ENCODE measurements at regions not wholly inside any gene's neighbourhood (a gene's known extent, or its start where the extent isn't known, plus 50 kb on each side); places are given as distances from the start of the nearest gene placed in this dataset.

GRCh38 chr2:111252436-111252835 lies 131.7 kb downstream of the BCL2L11 start:
- TF ChIP-seq TAF1 (IDR thresholded peaks at IDR 0.05; ENCODE audit: low read depth) = no peak
- no peak for TF ChIP-seq CEBPB (IDR thresholded peaks at IDR 0.05)
- TF ChIP-seq EGR1 (IDR thresholded peaks at IDR 0.05) = no peak
- no peak for TF ChIP-seq YY1 (IDR thresholded peaks at IDR 0.05; ENCODE audit: low read depth)
- no peak for TF ChIP-seq MAX (IDR thresholded peaks at IDR 0.05)
- no peak for TF ChIP-seq NFIC (IDR thresholded peaks at IDR 0.05)
- no peak for TF ChIP-seq TEAD4 (IDR thresholded peaks at IDR 0.05)
- TF ChIP-seq EP300 (IDR thresholded peaks at IDR 0.05; ENCODE audit: borderline replicate concordance) = no peak
- no peak for TF ChIP-seq CREB1 (IDR thresholded peaks at IDR 0.05; ENCODE audit: low read depth)
- no peak for TF ChIP-seq REST (IDR thresholded peaks at IDR 0.05; ENCODE audit: low read depth)
- no peak for TF ChIP-seq ZBTB7A (IDR thresholded peaks at IDR 0.05; ENCODE audit: low read depth)
- no peak for TF ChIP-seq FOXM1 (IDR thresholded peaks at IDR 0.05; ENCODE audit: borderline replicate concordance, low read depth)
- no peak for TF ChIP-seq TCF12 (IDR thresholded peaks at IDR 0.05; ENCODE audit: low read depth)
- TF ChIP-seq USF1 (IDR thresholded peaks at IDR 0.05) = no peak

All from Ishikawa (cell line).